HG02885 (cell line): ENCODE measurements at regions not wholly inside any gene's neighbourhood (a gene's known extent, or its start where the extent isn't known, plus 50 kb on each side); places are given as distances from the start of the nearest gene placed in this dataset.

Source experiments
- ATAC-seq: cut with Tn5 transposase; IDR thresholded peaks from one replicate; pipeline ENCODE4 v1.9.1; 2021; ENCODE audit warnings: mild to moderate bottlenecking; ENCODE audit not compliant: unreplicated experiment, poor library complexity

GRCh38 chr5:82396396-82396795, 118.2 kb upstream of the RPS23 start:
- ATAC-seq: no peak

DNA sequence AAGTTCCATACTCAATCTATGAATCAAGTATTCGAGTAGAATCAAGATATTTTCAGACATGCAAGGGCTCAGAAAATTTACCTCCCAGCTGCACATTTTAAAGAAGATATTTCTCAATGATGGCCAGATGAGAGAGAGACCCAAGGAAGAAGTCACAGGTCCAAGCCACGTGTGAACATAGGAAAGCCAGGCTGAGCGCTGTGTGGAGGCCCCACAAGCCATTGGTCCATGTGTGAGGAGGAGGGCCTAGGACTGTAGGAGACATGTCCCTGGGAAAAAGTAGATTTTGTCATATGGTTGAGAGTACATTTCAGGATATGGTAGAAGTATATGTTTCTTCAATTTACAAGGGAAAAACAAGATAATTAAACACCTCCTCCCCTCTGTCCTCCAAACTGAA, 115.8 kb upstream of the RPS23 start:
- no peak for ATAC-seq

- no peak for ATAC-seq
These were observed 111.9 kb upstream of the RPS23 start for GRCh38 chr5:82390088-82390487.

DNA sequence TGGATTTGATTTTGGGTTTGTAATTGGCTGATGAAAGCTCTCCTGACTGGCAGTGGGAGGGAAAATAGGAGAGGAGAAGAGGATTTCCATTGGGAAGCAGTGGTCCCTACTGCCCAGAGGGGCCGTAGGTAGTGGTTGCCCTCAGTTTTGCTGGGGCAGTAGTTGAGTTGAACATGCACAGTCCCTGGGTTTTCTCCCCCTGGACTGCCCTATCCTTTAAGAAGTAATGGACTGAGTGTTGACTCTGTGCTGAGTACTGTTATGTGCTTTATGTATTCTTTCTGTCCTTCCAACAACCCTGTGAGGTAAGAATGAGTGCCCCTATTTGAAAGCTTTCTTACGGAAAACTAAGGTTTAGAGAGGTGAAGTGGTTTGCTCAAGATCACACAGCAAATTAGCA, 111.2 kb upstream of the RPS23 start:
- ATAC-seq: no peak

DNA sequence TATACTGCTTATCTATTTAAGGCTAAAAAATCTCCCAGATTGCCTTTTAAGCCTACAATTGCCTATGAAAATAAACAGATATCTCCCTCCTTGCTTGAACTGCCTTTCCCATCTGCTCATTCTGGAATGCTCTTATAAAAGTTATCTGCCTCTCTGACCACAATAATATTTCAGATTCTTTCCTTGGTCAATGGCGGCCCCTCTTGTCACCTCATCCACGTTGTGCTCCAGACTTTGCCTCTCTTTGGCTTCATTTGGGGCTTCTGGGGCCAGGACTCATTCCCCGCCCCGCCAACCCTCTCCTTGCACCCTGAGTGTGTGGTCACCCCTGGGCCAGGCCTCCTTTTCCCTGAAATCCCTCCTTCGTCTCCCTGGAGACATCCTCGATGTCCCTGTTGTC, 110.0 kb upstream of the RPS23 start:
- no peak for ATAC-seq

GRCh38 chr5:82387819-82388166, 109.6 kb upstream of the RPS23 start:
- ATAC-seq: no peak

- no peak for ATAC-seq
These were observed 109.1 kb upstream of the RPS23 start for GRCh38 chr5:82387001-82387818.

DNA sequence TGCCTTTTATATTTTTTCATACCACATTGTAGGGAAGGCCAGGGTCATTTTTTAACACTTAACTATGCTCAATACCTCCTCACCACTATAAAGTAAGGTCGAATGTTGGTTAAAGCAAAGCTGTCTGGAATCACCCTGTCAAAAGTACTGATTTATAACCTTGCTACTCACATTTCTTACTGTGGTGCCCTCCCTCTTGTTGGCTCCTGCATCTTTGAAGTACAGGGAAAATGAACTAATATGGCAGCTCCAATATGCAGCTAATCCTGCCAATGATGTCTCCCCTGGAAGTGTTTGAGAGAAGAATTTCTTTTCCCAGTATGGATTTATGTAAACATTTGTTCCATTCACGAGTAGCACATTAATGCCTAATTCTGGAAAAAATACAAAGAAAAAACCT, 108.4 kb upstream of the RPS23 start:
- no peak for ATAC-seq

- no peak for ATAC-seq
These were observed 106.0 kb upstream of the RPS23 start for GRCh38 chr5:82384034-82384750.

DNA sequence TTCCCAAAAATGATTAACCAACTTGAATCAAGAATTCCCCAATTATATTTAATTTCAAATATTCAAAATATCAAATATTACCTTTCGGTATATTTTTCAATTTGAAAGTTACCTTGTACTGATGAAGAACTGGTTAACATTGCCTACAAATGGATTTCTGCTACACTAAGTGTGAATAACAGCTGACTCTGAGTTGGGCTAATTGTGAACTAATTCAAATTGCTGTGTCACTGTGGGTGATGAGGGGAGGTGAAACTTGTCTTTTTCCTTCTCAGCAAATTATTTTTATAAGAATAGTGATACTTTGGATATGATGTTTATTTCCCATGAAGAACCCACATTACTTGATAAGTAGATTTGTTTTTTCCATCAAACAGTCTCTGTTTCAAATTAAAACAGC, 103.4 kb upstream of the RPS23 start:
- no peak for ATAC-seq

DNA sequence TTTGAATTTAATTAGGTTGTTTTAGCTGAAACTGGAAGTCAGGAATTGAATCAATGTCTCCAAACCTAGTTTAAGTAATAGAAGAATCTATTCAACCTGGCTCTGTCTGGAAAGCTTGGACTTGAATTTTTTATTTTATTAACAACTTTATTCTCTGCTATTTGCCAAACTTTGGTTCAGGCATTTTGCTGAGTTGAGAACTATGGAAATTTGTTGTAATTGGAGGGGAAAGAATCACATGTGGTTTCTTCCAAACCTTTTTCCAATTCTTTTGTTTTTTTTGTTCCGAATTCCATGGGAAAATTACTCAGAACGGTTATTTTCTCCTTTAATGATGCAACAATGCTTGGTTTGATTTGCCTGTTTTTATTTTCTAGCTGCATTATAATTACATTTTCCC, 98.2 kb upstream of the RPS23 start:
- ATAC-seq: no peak

DNA sequence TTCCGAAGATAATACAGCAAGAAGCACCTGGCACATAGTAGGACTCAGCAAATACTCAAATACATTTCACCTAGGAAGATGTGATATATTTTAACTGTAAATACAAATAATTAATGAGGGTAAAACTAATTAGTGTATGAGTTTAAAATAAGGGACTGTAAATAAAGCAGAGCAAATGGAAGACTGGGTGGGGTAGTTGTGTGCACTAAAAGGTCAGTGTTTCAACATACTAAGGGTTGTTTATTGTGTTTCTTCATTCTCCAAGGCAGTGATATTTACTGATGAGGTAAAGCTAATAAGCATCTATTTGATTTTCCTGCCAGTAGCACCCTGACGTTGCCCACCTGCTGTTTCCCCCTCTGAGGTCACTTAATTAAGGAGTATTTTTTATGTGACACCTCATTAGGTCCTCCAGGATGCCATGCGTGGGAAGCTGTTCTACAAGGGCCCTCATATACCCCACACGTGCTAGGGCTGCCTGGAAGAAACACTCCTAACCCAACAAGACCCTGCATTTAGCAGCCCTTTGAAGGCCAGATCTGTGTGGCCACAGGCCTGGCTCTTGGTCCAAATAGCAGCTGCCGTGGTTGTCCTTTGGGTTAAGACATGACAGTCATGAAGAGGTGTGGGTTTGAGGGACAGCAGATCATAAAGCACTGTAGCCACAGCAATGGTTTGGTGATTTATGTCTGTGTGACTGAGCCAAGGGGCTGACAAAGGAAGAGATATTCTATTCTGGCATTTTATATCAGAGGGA, 97.5 kb upstream of the RPS23 start:
- no peak for ATAC-seq

GRCh38 chr5:82374637-82375036, 96.5 kb upstream of the RPS23 start:
- peak; percentile 67 for ATAC-seq

GRCh38 chr5:82367930-82368329, 89.8 kb upstream of the RPS23 start:
- no peak for ATAC-seq

- ATAC-seq: peak; percentile 45
These were observed 87.6 kb upstream of the RPS23 start for GRCh38 chr5:82365744-82366228.

- no peak for ATAC-seq
These were observed 86.9 kb upstream of the RPS23 start for GRCh38 chr5:82365026-82365425.

- no peak for ATAC-seq
These were observed 86.3 kb upstream of the RPS23 start for GRCh38 chr5:82364497-82364896.

GRCh38 chr5:82363524-82363923, 85.4 kb upstream of the RPS23 start:
- no peak for ATAC-seq

GRCh38 chr5:82362636-82363035, 84.5 kb upstream of the RPS23 start:
- no peak for ATAC-seq

- ATAC-seq: no peak
These were observed 81.9 kb upstream of the RPS23 start for GRCh38 chr5:82360022-82360421.

- ATAC-seq: no peak
These were observed 81.1 kb upstream of the RPS23 start for GRCh38 chr5:82359272-82359671.
